NCI-H128 (cell line): ENCODE measurements at regions not wholly inside any gene's neighbourhood (a gene's known extent, or its start where the extent isn't known, plus 50 kb on each side); places are given as distances from the start of the nearest gene placed in this dataset.

Source experiments
- DNase-seq: peaks from one replicate; lab custom pipeline; 2025; ENCODE audit not compliant: unreplicated experiment; lab: John Stamatoyannopoulos, UW

- no peak for DNase-seq
These were observed 244.5 kb downstream of the CDC5L start for GRCh38 chr6:44631968-44632367.

GRCh38 chr6:44634321-44634720 is 246.8 kb downstream of the CDC5L start:
- DNase-seq: no peak

GRCh38 chr6:44635486-44635885 is 248.0 kb downstream of the CDC5L start:
- DNase-seq: no peak

- DNase-seq: no peak
These were observed 249.2 kb downstream of the CDC5L start for GRCh38 chr6:44636561-44637248.

GRCh38 chr6:44641344-44642031 is 254.0 kb downstream of the CDC5L start:
- DNase-seq: no peak

- no peak for DNase-seq
These were observed 254.8 kb downstream of the CDC5L start for GRCh38 chr6:44642349-44642748.

GRCh38 chr6:44642870-44643522 is 255.5 kb downstream of the CDC5L start:
- DNase-seq: no peak

- DNase-seq: no peak
These were observed 257.8 kb downstream of the CDC5L start for GRCh38 chr6:44645276-44645675.

- DNase-seq: no peak
These were observed 258.8 kb downstream of the CDC5L start for GRCh38 chr6:44646355-44646754.

GRCh38 chr6:44649365-44650025 is 262.0 kb downstream of the CDC5L start:
- no peak for DNase-seq

- no peak for DNase-seq
These were observed 263.0 kb downstream of the CDC5L start for GRCh38 chr6:44650495-44650894.

GRCh38 chr6:44650947-44651346 is 263.4 kb downstream of the CDC5L start:
- DNase-seq: no peak

GRCh38 chr6:44651604-44652003 is 264.1 kb downstream of the CDC5L start:
- no peak for DNase-seq

GRCh38 chr6:44652547-44652946 is 265.0 kb downstream of the CDC5L start:
- DNase-seq: no peak

- DNase-seq: no peak
These were observed 265.6 kb downstream of the CDC5L start for GRCh38 chr6:44653091-44653490.

- no peak for DNase-seq
These were observed 266.3 kb downstream of the CDC5L start for GRCh38 chr6:44653761-44654218.

GRCh38 chr6:44655412-44656342 is 268.2 kb downstream of the CDC5L start:
- DNase-seq: peak; percentile 21

GRCh38 chr6:44656691-44657090 is 269.2 kb downstream of the CDC5L start:
- DNase-seq: no peak

GRCh38 chr6:44657206-44657819 is 269.8 kb downstream of the CDC5L start:
- DNase-seq: no peak

- no peak for DNase-seq
These were observed 271.1 kb downstream of the CDC5L start for GRCh38 chr6:44658571-44658970.
